Body of pancreas (tissue), 4 donors: ENCODE measurements at regions not wholly inside any gene's neighbourhood (a gene's known extent, or its start where the extent isn't known, plus 50 kb on each side); places are given as distances from the start of the nearest gene placed in this dataset.

Experiments used
- CTCF ChIP-seq, 7 experiments: fragments of 450-650 bp in 4 of 7; fragments of 200-600 bp in 3 of 7; sonication (generic) in 3 of 7; IDR thresholded peaks; one replicate each; pipeline ENCODE4 v1.5.1; 2016 to 2019; ENCODE audit warnings: antibody characterized with exemption in 7 of 7
- POLR2A ChIP-seq, 3 donors: fragments of 450-650 bp; IDR thresholded peaks; one replicate each; pipeline ENCODE4 v1.6.1; 2016; ENCODE audit warnings: antibody characterized with exemption in 3 of 3, mild to moderate bottlenecking in 2 of 3

GRCh38 chr7:93044147-93044810 lies 73.5 kb downstream of the SAMD9 start:
- no peak for TF ChIP-seq CTCF (IDR thresholded peaks at IDR 0.05)
- no peak for TF ChIP-seq POLR2A (IDR thresholded peaks at IDR 0.05)
